ENCODE measurements at regions not wholly inside any gene's neighbourhood (a gene's known extent, or its start where the extent isn't known, plus 50 kb on each side); places are given as distances from the start of the nearest gene placed in this dataset.

- Mint-ChIP-seq H3K27me3 (ENCODE audit: insufficient read depth, unreplicated experiment) (no peaks in the 10 kb centered on the region), H3K27ac (ENCODE audit: unreplicated experiment) (peak overlapping the region; percentile 1), H3K36me3 (ENCODE audit: insufficient read depth, unreplicated experiment) (peaks cover 35% of the 10 kb centered on the region), H3K4me1 (ENCODE audit: low read depth, unreplicated experiment) (peaks cover 28% of the 10 kb centered on the region), H3K9me3 (ENCODE audit: unreplicated experiment) (no peaks in the 10 kb centered on the region), H3K4me3 (ENCODE audit: unreplicated experiment) (no peak overlapping the region)
- intact Hi-C loops (cut with micrococcal nuclease; ENCODE audit: unreplicated experiment) = no loop called here
- POLR2A ChIA-PET = no interaction called here
- Histone ChIP-seq H3K27me3 (replicated peaks; ENCODE audit: control insufficient read depth, insufficient read depth, low read length) (no peaks in the 10 kb centered on the region), H3K36me3 (ENCODE audit: control insufficient read depth, insufficient read depth, low read length) (no peaks in the 10 kb centered on the region; the same call in none of the 2 replicates), H3K4me3 (ENCODE audit: low read depth, low read length) (no peak overlapping the region), H3K9me3 (peaks cover 3% of the 10 kb centered on the region; the same call in 1 of the 2 replicates), H3K4me1 (peaks cover 18% of the 10 kb centered on the region)
- CTCF ChIA-PET = no interaction called here
- BruUV-seq (replicated peaks) = no TSS peak
- DNase-seq = no peak
- no peak for TF ChIP-seq CTCF (IDR thresholded peaks at IDR 0.05; ENCODE audit: insufficient read depth in 1 of 2, low read depth in 1 of 2, low read length in 1 of 2, severe bottlenecking in 1 of 2, unreplicated experiment in 1 of 2)
These were observed 72.2 kb upstream of the EEF1E1 start for GRCh38 chr6:8174571-8174970.

GRCh38 chr6:8172530-8172929 is 70.2 kb upstream of the EEF1E1 start:
- peaks cover 34% of the 10 kb centered on the region for H3K4me1 Mint-ChIP-seq (ENCODE audit: low read depth, unreplicated experiment)
- no peak overlapping the region for H3K4me3 Mint-ChIP-seq (ENCODE audit: unreplicated experiment)
- ChIA-PET POLR2A (no interaction called here), CTCF (interaction anchor here (0.6 to 1.3 kb wide), 3 partner anchors 47 to 881 kb away, joined by 3 to 5 read pairs (median 5); no protein-coding TSS in a partner anchor)
- peaks cover 3% of the 10 kb centered on the region; the same call in 1 of the 2 replicates for H3K9me3 ChIP-seq
- peaks cover 18% of the 10 kb centered on the region for H3K4me1 ChIP-seq
- BruUV-seq (replicated peaks) = no TSS peak
- H3K27me3 ChIP-seq (replicated peaks; ENCODE audit: control insufficient read depth, insufficient read depth, low read length) = no peaks in the 10 kb centered on the region
- no peaks in the 10 kb centered on the region for H3K9me3 Mint-ChIP-seq (ENCODE audit: unreplicated experiment)
- no peak for TF ChIP-seq CTCF (IDR thresholded peaks at IDR 0.05; ENCODE audit: insufficient read depth in 1 of 2, low read depth in 1 of 2, low read length in 1 of 2, severe bottlenecking in 1 of 2, unreplicated experiment in 1 of 2)
- no peak overlapping the region for H3K27ac Mint-ChIP-seq (ENCODE audit: unreplicated experiment)
- H3K36me3 Mint-ChIP-seq (ENCODE audit: insufficient read depth, unreplicated experiment) = peaks cover 49% of the 10 kb centered on the region
- no peaks in the 10 kb centered on the region for H3K27me3 Mint-ChIP-seq (ENCODE audit: insufficient read depth, unreplicated experiment)
- no peak for DNase-seq
- H3K36me3 ChIP-seq (ENCODE audit: control insufficient read depth, insufficient read depth, low read length) = peaks cover 1% of the 10 kb centered on the region; the same call in 1 of the 2 replicates
- no peak overlapping the region for H3K4me3 ChIP-seq (ENCODE audit: low read depth, low read length)
- intact Hi-C loops (cut with micrococcal nuclease; ENCODE audit: unreplicated experiment) = no loop called here

GRCh38 chr6:8170754-8171153 is 68.4 kb upstream of the EEF1E1 start:
- intact Hi-C loops (cut with micrococcal nuclease; ENCODE audit: unreplicated experiment) = no loop called here
- H3K4me1 Mint-ChIP-seq (ENCODE audit: low read depth, unreplicated experiment) = peaks cover 42% of the 10 kb centered on the region
- DNase-seq = no peak
- no peak overlapping the region for H3K27ac Mint-ChIP-seq (ENCODE audit: unreplicated experiment)
- H3K4me3 Mint-ChIP-seq (ENCODE audit: unreplicated experiment) = no peak overlapping the region
- H3K36me3 ChIP-seq (ENCODE audit: control insufficient read depth, insufficient read depth, low read length) = peaks cover 1% of the 10 kb centered on the region; the same call in 1 of the 2 replicates
- no TSS peak for BruUV-seq (replicated peaks)
- H3K27me3 ChIP-seq (replicated peaks; ENCODE audit: control insufficient read depth, insufficient read depth, low read length) = no peaks in the 10 kb centered on the region
- peaks cover 36% of the 10 kb centered on the region for H3K4me1 ChIP-seq
- peaks cover 58% of the 10 kb centered on the region for H3K36me3 Mint-ChIP-seq (ENCODE audit: insufficient read depth, unreplicated experiment)
- no peaks in the 10 kb centered on the region for H3K27me3 Mint-ChIP-seq (ENCODE audit: insufficient read depth, unreplicated experiment)
- ChIA-PET POLR2A (no interaction called here), CTCF (interaction anchor here (0.6 to 1.2 kb wide), 4 partner anchors 8 to 47 kb away, joined by 3 to 7 read pairs (median 4); no protein-coding TSS in a partner anchor)
- H3K9me3 Mint-ChIP-seq (ENCODE audit: unreplicated experiment) = no peaks in the 10 kb centered on the region
- no peak for TF ChIP-seq CTCF (IDR thresholded peaks at IDR 0.05; ENCODE audit: insufficient read depth in 1 of 2, low read depth in 1 of 2, low read length in 1 of 2, severe bottlenecking in 1 of 2, unreplicated experiment in 1 of 2)
- H3K9me3 ChIP-seq = no peaks in the 10 kb centered on the region
- H3K4me3 ChIP-seq (ENCODE audit: low read depth, low read length) = no peak overlapping the region

Measured in Caco-2 (cell line).